NOMO-1 (cell line): ENCODE measurements at regions not wholly inside any gene's neighbourhood (a gene's known extent, or its start where the extent isn't known, plus 50 kb on each side); places are given as distances from the start of the nearest gene placed in this dataset.
A peak's percentile ranks its signal among the peaks of the same experiment; 100 is the strongest.

Experiments
- DNase-seq, 2 experiments: peaks; one replicate each; lab custom pipeline; 2025; ENCODE audit not compliant: unreplicated experiment in 2 of 2; lab: John Stamatoyannopoulos, UW

- DNase-seq = no peak
Measured at GRCh38 chr5:159385536-159385935, 55.2 kb upstream of the IL12B start.

GRCh38 chr5:159386028-159386711, 55.9 kb upstream of the IL12B start:
- peak in 1 of 2 experiments; percentile 4 for DNase-seq

- DNase-seq = no peak
Measured at GRCh38 chr5:159392871-159393270, 62.6 kb upstream of the IL12B start.

- no peak for DNase-seq
Measured at GRCh38 chr5:159393854-159394274, 63.6 kb upstream of the IL12B start.

GRCh38 chr5:159395202-159395601, 64.9 kb upstream of the IL12B start:
- DNase-seq = no peak

GRCh38 chr5:159398936-159399335, 68.6 kb upstream of the IL12B start:
- no peak for DNase-seq

GRCh38 chr5:159400476-159400875, 70.2 kb upstream of the IL12B start:
- DNase-seq = no peak

- no peak for DNase-seq
Measured at GRCh38 chr5:159402311-159402710, 72.0 kb upstream of the IL12B start.

- no peak for DNase-seq
Measured at GRCh38 chr5:159402856-159403255, 72.6 kb upstream of the IL12B start.

GRCh38 chr5:159403906-159404681, 73.8 kb upstream of the IL12B start:
- no peak for DNase-seq

GRCh38 chr5:159405611-159406031, 75.3 kb upstream of the IL12B start:
- DNase-seq = peak; percentile 77 to 85

- DNase-seq = no peak
Measured at GRCh38 chr5:159406571-159406970, 76.3 kb upstream of the IL12B start.

- DNase-seq = peak in 1 of 2 experiments; percentile 4
Measured at GRCh38 chr5:159409801-159410200, 79.5 kb upstream of the IL12B start.

- DNase-seq = no peak
Measured at GRCh38 chr5:159410480-159410879, 80.2 kb upstream of the IL12B start.

- DNase-seq = no peak
Measured at GRCh38 chr5:159411115-159411514, 80.8 kb upstream of the IL12B start.

GRCh38 chr5:159412284-159413046, 82.2 kb upstream of the IL12B start:
- peak; percentile 78 to 79 for DNase-seq

- no peak for DNase-seq
Measured at GRCh38 chr5:159414021-159414420, 83.7 kb upstream of the IL12B start.

- DNase-seq = no peak
Measured at GRCh38 chr5:159415301-159415937, 85.1 kb upstream of the IL12B start.

- DNase-seq = no peak
Measured at GRCh38 chr5:159416438-159416837, 86.2 kb upstream of the IL12B start.

- no peak for DNase-seq
Measured at GRCh38 chr5:159417170-159417569, 86.9 kb upstream of the IL12B start.

GRCh38 chr5:159419576-159419975, 89.3 kb upstream of the IL12B start:
- DNase-seq = no peak
